Right ventricle myocardium superior (tissue), 1 donor: ENCODE measurements at regions not wholly inside any gene's neighbourhood (a gene's known extent, or its start where the extent isn't known, plus 50 kb on each side); places are given as distances from the start of the nearest gene placed in this dataset.

Source experiments
- ATAC-seq: fragments of 200-7000 bp; cut with Tn5 transposase; one replicate; pipeline ENCODE4 v1.9.1; 2020; ENCODE audit warnings: mild to moderate bottlenecking; ENCODE audit not compliant: poor library complexity
- DNase-seq: peaks from one replicate; pipeline ENCODE4 v3.0.0-alpha.2; 2020
- intact Hi-C: fragments of 100-400 bp; cut with DNase I; formaldehyde crosslinking; loops from one replicate; pipeline ENCODE4 v1.11.2; 2022
- donor health status: DM: no; HTN: yes; CAD: no; lungs with severe emphysema.

DNA sequence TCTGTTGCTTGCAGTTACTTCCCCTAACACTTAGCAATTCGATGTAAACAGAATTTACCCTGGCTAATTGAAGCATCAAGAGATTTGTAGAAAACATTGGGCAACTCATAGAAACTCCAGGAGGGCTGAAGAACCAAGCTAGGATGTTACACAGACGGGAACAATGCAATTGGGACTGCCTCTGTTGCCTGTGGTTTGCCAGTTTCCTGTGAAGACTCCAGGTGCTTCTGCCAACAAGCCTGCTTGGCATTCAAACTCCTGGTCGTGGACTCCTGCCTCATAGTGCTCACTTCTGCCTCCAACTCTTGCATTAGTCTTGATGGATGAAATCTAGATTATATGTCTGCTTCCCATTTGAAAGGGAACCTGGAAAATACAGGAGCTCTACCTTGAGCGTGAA, 246.0 kb downstream of the BMP4 start:
- intact Hi-C loops: no loop called here
- DNase-seq (no peak), ATAC-seq (no peak)

DNA sequence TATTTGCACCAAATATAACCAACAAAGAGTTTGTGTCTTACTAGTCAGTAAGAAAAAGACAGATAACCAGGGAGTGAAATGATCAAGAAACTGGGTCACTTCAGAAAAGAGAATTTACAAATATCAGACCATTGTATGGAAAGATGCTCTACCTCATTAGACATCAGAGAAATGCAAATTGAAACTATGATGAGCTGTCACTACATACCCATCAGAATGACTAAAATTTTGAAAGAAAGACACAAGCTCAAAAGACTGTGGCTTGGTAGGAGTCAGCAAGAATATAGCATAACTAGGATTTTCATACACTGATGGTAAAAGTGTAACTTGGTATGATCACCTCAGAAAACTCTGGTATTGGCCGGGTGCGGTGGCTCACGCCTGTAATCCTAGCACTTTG, 247.2 kb downstream of the BMP4 start:
- no peak for ATAC-seq
- intact Hi-C loops: no loop called here
- DNase-seq: no peak

DNA sequence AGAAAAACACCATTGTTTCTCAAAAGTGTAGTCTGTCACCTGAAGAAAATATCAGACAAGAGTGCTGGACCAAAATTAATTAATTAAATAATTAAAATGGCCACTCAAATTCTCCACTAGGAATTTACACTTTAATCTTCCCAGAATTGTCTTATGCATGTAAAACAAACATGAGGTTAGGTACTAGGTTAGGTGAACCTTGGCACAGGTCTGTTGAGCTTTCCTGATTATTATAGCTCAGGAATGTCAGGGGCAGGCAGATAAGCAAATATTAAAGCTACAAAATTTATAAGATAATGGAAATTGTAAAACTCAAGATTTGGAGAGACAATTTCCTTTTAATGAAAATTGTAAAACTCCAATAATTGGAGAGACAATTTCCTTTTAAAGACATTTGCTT, 253.2 kb downstream of the BMP4 start:
- intact Hi-C loops: no loop called here
- ATAC-seq (no peak), DNase-seq (no peak)

DNA sequence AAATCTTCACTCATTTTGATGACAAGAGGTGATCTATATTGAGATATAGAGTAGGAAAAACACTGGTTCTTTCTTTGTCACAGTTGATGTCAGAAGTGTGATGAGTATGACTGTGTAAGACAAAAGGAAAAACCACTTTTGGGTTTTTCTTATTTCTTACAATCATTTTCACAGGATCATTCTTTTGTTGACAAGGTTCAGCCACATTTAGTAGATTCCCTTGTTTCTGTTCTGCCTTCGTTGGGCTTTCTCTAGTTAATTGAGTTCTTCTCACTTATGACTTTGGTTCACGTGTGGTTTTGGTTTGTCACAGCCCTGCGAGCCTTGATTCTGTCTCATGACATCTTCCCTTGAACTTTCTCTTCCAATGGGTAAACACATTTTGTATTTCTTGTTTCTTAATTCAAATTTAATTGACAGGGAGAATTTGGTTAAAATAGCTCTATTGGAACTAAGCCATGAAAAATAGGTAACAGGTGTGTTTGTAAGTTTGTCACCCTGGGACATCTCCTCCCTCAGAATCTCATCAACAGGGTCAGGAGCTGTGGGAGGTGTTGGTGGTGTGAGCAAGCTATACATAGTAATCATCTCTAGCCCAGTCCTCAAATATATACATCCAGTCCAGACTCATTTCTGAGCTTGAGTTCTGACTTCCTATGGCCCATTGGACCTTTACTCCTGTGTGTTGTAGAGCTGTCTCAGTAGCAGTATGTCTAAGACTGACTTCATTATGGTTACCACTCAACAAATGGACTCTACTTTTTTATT, 255.3 kb downstream of the BMP4 start:
- intact Hi-C loops: no loop called here
- ATAC-seq (no peak), DNase-seq (no peak)

DNA sequence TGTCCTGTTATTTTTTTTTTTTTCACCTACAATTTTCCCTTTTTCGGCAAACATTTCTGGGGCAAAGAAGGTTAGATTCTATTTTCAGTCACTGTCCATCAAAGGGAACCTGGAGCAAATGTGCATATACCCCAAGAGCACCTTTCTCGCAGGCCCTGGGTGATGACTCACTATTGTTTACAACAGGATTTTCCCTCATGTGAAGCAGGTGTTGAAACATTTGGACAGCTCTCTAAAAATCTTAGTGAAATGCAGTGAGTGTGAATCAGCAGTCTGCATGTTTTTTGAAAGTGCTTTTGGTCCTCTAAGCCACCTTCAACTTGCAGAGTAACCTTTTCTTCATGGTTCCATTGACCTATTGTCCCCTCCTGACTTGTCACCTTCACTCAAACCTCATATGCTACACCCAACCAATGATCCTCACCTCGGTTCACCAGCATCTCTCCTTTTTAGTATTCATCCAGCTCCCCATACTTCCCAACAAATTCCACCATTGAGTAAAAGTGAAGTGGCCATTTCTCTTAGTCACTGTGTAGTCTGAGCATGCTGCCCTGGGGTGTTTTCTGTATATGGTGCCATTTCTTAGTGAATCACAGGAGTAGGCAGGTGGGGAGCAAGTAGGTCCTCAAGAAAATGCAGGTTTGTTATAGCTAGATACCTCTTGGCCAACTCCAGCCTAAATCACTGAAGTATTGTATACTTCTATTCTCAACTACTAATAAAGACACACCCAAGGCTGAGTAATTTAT, 260.2 kb downstream of the BMP4 start:
- ATAC-seq: no peak
- intact Hi-C loops: no loop called here
- DNase-seq: no peak

DNA sequence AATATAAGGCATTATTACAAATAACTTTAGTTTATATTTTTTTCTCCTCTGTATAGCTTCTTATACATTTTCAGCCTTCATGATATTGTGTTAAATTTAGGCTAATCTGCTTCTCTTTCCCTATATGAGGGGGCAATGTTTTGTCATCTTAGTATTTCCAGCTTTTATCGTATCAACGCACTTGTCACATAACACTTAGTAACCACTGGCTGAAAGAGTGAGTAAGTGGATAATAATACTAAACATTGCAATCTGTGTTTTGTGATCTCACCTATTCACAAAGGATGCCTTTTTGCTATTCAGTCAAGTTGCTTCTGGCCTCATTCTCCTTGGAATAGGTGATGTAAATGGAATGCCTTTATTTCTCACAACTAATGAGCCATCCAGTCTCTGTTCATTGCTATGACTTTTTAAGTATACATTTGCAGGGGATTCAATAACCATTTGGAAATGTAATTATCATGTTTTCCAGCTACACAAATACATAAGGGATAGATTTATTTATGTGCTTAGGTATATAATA, 260.9 kb downstream of the BMP4 start:
- DNase-seq (no peak), ATAC-seq (no peak)
- intact Hi-C loops: no loop called here

DNA sequence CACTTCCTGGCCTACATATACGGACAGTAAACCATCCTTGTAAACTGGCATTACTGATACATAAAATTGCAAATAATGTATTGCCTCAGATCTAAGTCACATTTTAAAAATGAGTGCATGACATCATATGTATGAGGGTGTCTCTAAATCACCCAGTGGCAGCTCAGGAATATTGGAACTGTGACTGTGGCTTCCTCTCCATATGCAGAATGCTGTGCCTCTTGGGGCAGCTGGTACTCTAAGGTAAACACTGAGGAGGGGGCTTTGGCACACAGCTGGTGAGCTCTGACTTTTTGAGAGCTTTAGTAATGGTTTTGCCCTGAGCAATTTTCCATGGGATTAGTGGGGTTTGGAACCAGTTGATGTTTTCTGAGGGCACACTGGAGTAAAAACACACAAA, 263.7 kb downstream of the BMP4 start:
- DNase-seq (no peak), ATAC-seq (no peak)
- intact Hi-C loops: no loop called here

DNA sequence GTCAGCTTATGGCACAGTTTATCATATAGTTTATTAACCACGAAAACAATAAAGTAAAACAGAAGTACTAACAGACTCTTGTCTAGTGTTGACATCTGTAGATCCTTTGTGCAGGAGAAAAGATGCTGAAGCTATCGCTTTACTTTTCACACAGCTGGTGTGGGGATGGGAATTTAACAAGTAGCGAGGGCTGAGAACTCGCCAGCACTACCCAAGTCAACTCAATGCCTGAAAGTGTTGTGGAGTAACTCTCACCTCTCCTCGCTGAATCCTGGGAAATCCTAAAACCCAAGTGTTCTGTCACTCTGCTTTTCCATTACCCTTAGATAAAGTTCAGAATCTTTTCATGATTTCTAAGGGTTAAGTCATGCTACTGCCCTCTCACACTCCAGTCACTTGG, 264.2 kb downstream of the BMP4 start:
- ATAC-seq: no peak
- no peak for DNase-seq
- intact Hi-C loops: no loop called here

DNA sequence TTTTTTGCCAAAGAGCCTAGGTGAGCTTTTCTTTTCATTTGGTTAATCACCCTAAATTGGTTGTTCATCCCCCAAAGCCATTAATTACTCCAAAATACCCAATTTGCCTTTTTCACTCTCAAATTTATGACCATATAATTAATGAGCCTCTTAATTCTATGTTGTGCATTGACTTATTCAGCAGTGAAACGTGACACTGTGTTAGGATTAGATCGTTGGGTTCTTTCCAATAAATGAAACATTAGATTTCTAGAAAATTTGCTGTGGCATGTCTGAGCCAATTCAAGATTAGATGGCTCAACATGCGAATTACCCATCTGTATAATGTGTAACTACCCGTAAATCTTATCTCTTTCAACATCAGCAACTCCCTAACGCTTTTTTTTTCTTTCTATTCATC, 273.4 kb downstream of the BMP4 start:
- intact Hi-C loops: no loop called here
- ATAC-seq (no peak), DNase-seq (no peak)

DNA sequence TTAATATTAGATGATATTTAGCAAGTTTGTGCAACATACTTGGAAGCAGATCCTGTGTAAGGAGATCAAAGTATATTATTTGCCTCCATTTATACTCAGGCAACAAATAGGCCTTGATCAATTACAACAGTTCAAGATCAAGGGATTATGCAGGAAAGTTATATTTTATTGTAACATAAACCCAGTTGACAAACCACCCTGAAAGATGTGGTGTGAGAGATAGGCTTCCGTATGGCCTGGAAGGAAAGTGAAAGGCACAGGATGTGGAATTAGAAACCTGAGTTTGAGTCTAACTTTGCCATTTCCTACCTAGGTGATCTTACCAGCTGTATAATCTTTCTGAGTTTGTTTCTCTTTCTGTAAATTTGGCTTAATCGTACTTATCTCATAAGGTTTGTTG, 284.1 kb downstream of the BMP4 start:
- intact Hi-C loops: no loop called here
- DNase-seq (no peak), ATAC-seq (no peak)

DNA sequence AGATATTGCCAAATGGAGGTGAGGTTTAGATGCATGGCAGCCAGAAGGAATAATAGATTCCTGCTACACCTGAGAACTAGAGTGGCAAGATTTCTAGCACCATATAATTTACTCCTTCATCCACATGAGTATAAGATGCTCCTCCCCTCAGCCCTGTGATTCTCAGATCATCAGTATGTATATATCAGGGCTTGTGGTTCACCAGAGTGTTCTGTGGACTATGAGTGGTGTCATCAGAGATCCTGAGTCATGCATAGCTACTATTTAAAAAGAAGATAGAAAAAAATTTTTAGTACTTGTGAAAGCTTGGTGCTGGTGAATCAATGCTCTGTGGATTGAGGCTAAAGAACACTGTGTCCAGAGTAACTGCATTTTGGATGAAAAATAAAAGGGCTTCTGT, 285.9 kb downstream of the BMP4 start:
- DNase-seq (no peak), ATAC-seq (no peak)
- intact Hi-C loops: no loop called here

DNA sequence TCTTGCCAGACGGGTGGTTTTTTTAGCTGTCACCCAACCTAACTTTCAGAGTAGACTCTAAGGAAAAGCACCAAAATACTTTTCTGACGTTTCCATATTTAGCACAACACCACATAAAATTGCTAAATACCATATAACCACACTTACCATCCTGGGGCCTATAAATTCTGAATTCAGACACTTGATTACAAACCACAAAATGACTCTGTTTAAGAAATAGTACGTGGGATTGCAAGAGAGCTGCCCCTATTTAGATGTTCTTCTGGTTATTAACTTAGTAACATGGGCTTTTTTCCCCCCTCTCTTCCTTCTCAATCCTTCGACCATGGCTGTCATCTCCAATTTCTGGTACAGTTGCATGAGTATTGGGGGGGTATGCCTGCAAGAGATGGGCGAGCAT, 287.7 kb downstream of the BMP4 start:
- intact Hi-C loops: no loop called here
- ATAC-seq (no peak), DNase-seq (no peak)

DNA sequence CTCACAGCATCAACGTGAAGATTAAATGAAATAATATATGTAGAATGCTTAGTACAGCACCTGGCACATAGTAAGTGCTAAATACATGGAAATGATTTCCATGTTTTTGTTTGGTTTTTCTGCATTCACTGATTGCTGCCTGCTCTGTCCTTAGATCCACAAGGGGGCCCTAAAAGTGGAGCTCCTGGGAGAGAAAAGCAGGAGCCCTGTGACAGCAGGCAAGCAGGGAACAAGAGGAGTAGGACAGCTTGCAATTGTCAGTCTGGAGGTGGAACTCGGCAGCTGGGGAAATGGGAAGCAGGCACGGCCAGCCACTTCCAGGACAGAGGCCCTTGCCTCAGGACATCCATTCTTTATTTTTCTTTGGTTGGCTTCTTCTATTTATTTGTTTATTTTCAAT, 292.9 kb downstream of the BMP4 start:
- peak; percentile 48 for DNase-seq
- peak; percentile 63 for ATAC-seq
- intact Hi-C loops: no loop called here

DNA sequence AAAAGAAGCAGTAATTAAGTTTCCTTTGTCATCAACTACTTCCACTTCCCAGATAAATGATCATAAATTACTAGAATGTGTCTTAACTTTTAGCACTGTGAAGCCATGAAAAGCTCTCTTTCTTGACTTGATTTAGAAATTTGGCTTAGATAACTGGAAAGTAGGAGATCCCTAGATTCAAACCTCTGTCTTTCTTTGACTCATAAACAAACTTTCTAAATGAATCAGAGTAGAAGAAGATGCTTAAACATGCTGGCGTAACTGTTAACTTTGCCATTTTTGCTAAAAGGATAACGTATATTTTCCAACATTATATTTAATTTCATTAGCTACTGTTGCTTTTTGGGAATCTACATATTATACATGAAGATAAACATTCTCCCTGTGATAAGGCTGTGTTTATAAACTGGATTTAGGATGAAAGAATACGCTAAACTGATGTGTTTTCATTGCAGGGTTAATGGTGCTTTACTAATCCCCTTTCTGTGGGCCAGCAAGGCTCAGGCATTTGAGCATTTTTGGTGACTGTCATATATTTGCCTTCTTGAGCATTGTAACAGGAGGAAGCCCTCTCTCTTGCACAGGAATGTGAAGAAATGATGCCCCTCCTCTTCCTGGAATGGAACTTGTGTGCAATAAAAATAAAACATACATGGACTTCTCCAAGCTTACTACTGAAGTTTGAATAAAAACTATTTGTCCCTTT, 301.4 kb downstream of the BMP4 start:
- ATAC-seq (no peak), DNase-seq (no peak)

DNA sequence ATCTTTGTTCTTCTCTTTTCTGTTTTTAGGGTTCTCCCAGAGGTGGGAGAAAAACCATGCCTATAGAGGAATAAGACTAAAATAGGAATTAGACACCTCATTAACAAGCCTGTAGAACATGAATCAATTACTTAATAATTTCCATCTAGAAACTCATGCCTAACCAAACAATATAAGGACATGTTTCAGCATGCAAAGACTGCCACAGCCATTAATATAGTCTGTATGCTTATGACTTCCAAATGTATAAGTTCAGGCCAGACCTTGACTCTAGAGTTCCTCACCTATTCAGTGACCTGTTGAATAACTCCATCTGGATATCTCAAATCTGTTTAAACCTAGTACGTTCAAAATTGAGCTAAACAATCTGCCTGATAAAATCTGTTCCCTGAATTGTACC, 304.6 kb downstream of the BMP4 start:
- ATAC-seq (no peak), DNase-seq (no peak)
- intact Hi-C loops: no loop called here

More for the DNA sequence above, 301.4 kb downstream of the BMP4 start:
- intact Hi-C loops: no loop called here

DNA sequence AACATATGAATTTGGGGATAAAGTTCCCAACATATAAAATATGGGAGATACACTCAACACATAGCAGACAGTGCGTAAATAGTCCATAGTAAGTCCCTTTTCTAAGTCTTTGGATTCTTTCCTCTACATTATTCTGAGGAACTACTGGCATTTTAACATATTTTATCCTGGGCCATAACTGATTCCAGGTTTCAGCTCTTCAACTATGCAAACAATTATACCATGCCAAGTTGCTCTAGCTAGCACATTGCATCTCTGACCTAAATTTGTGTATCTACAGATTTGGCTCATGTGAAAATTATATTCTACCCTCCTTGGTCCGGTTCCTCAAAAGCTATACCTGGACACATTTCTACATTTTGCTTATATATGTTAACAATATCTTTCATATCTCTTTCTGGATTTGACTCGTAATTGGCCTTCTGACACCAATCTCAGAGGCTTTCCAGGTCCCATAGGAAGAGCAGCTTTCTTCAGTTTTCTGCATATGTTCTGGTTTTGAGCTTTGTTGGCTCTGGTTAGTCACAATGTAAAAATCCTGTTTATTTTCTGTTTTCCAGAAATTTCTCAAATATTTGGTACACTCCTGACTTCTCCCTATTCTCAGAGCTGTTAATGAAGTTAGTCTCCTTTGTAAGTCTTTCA, 305.4 kb downstream of the BMP4 start:
- intact Hi-C loops: no loop called here
- no peak for ATAC-seq
- DNase-seq: no peak

DNA sequence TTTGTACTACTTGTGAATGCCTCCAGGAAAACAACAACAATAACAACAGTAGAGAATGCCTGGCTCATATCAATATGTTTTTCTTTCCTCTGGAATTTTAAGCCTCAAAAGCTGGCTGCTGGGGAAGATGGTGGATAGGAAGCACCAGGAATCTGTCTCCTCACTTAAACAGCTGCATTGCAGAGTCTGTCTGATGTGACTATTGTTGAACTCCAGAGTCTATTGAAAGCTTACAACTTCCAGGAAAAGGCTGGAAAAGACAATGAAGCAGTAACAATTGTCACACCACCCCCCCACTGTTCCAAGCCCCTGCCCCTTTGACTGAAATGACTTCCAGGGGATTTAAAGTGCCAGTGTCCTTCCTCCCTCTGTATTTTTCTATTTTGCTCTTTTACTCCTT, 309.7 kb downstream of the BMP4 start:
- no peak for ATAC-seq
- intact Hi-C loops: no loop called here
- no peak for DNase-seq

DNA sequence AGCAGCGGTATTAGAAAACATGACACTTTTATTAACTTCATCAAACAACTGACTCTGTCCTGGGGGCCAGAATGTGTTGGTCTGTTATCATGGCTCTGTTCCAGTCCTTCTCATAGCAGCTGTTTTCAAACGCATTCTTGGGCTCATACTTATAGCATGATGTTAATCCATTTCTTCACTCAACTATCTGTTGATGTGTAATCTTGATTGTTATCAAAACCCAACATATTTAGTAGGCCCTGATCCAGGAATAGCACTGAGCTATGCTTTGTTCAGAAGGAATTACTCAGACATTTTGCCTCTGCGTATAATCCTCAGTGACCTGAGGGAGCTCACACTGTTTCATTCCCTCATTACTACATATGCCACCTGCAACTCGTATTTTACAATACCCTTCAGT, 315.9 kb downstream of the BMP4 start:
- DNase-seq: no peak
- ATAC-seq: peak; percentile 27
- intact Hi-C loops: no loop called here

DNA sequence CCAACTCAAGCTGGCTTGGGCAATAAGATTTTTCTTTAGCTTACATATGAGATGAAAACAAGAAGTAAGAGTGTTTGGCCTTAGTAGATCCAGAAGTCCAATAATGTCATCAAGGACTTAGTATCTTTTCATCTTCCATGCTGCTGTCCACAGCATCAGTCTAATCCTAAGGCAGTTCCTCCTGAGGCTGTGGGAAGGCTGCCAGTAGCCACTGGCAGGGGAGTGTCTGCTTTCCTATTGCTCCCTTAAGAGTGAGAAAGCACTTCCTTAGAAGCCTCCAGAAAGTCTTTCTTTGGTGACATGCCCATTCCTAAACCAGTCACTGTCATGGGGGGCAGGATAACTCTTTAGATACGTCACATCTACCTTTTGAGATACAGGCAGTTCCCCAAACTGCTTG, 317.7 kb downstream of the BMP4 start:
- DNase-seq: peak; percentile 35
- intact Hi-C loops: no loop called here
- no peak for ATAC-seq
